OCI-LY7 (cell line): ENCODE measurements at regions not wholly inside any gene's neighbourhood (a gene's known extent, or its start where the extent isn't known, plus 50 kb on each side); places are given as distances from the start of the nearest gene placed in this dataset.

Experiments
- CTCF ChIP-seq: fragments of 200-600 bp; sonication (generic); conservative IDR thresholded peaks from 2 replicates; pipeline ENCODE4 v1.5.1; 2014; ENCODE audit warnings: mild to moderate bottlenecking, antibody characterized with exemption, low read length, moderate library complexity, mixed read lengths
- EZH2phosphoT487 ChIP-seq: fragments of 200-600 bp; sonication (generic); IDR thresholded peaks from 2 replicates; pipeline ENCODE4 v1.6.1; 2018; ENCODE audit warnings: low read depth, borderline replicate concordance, mild to moderate bottlenecking, mixed run types, antibody characterized with exemption, low read length, moderate library complexity, mixed read lengths

GRCh38 chr13:70448820-70449219 is 340.6 kb upstream of the KLHL1 start:
- TF ChIP-seq CTCF, result no peak
- no peak for TF ChIP-seq EZH2phosphoT487
